ENCODE measurements at regions not wholly inside any gene's neighbourhood (a gene's known extent, or its start where the extent isn't known, plus 50 kb on each side); places are given as distances from the start of the nearest gene placed in this dataset.

DNA sequence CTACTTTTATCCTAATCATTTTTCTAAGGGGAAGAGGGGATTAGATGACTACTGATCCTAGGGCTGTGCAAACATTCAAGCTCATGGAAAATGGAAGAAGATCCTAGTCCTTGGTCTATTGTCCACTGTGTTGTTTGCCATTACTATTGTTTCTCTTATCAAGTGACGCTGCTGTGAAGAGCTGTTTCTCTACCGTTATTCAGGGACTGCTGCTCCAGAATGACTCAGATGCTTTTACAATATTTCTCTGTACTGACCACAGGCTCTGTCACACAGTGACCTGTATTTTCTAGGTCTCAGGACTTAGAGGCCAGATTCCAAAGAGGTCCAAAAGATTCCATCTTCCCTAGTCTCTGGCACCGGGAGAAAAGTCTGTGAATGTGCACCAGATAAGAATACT is 159.5 kb upstream of the CHD1 start:
- no peaks in the 10 kb centered on the region for H3K4me1 ChIP-seq (ENCODE audit: control insufficient read depth in 5 of 5, insufficient read depth in 5 of 5, low read length in 5 of 5)
- peaks cover 0 to 3% (median 0%) of the 10 kb centered on the region in 4 donors for H3K9me3 ChIP-seq (ENCODE audit: control insufficient read depth in 4 of 4, insufficient read depth in 3 of 4, low read length in 3 of 4)
- H3K27me3 ChIP-seq (ENCODE audit: control insufficient read depth in 3 of 3, insufficient read depth in 3 of 3, low read length in 2 of 3) = no peaks in the 10 kb centered on the region
- TF ChIP-seq, protein P1, sequence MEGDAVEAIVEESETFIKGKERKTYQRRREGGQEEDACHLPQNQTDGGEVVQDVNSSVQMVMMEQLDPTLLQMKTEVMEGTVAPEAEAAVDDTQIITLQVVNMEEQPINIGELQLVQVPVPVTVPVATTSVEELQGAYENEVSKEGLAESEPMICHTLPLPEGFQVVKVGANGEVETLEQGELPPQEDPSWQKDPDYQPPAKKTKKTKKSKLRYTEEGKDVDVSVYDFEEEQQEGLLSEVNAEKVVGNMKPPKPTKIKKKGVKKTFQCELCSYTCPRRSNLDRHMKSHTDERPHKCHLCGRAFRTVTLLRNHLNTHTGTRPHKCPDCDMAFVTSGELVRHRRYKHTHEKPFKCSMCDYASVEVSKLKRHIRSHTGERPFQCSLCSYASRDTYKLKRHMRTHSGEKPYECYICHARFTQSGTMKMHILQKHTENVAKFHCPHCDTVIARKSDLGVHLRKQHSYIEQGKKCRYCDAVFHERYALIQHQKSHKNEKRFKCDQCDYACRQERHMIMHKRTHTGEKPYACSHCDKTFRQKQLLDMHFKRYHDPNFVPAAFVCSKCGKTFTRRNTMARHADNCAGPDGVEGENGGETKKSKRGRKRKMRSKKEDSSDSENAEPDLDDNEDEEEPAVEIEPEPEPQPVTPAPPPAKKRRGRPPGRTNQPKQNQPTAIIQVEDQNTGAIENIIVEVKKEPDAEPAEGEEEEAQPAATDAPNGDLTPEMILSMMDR (IDR thresholded peaks at IDR 0.05; ENCODE audit: control extremely low read depth, extremely low read depth) = no peak
- no peak overlapping the region for H3K9ac ChIP-seq (ENCODE audit: insufficient read depth in 1 of 2, low read length in 2 of 2)
- ATAC-seq (ENCODE audit: insufficient read depth, low FRiP score) (no peak), DNase-seq (no peak)
- WGBS, 2 donors = 73 to 86% methylated on average over 3 of the region's 3 CpGs
- H3K27ac ChIP-seq (ENCODE audit: low read depth in 1 of 2, low read length in 1 of 2) = no peak overlapping the region
- no peak overlapping the region for H3K4me3 ChIP-seq
- no peaks in the 10 kb centered on the region for H3K36me3 ChIP-seq (ENCODE audit: control insufficient read depth in 4 of 4, insufficient read depth in 4 of 4, low read length in 4 of 4)

DNA sequence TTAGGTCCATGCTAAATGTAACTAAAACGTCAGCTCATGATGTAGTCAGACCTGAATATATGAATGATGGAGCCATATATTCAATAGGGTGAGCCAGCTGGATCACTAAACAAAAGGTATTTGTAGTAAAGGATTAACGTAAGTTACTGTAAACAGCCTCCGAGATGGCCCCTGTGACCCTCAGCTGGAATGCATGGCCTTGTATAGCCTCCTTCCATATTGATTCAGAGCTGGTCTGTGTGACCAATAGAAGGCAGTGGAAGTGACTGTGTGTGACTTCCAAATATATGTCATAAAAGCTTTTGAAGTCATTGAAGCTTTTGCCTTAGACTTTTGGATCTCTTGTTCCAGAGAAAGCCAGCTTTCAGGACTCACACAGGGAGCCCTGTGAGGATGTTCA is 154.4 kb upstream of the CHD1 start:
- DNase-seq (no peak), ATAC-seq (ENCODE audit: insufficient read depth, low FRiP score) (no peak)
- TF ChIP-seq, protein P1 (IDR thresholded peaks at IDR 0.05; ENCODE audit: control extremely low read depth, extremely low read depth) = no peak
- Histone ChIP-seq H3K27me3 (ENCODE audit: control insufficient read depth in 3 of 3, insufficient read depth in 3 of 3, low read length in 2 of 3) (no peaks in the 10 kb centered on the region), H3K36me3 (ENCODE audit: control insufficient read depth in 4 of 4, insufficient read depth in 4 of 4, low read length in 4 of 4) (no peaks in the 10 kb centered on the region), H3K4me3 (no peak overlapping the region), H3K9me3 (ENCODE audit: control insufficient read depth in 4 of 4, insufficient read depth in 3 of 4, low read length in 3 of 4) (no peaks in the 10 kb centered on the region), H3K9ac (ENCODE audit: insufficient read depth in 1 of 2, low read length in 2 of 2) (no peak overlapping the region), H3K27ac (ENCODE audit: low read depth in 1 of 2, low read length in 1 of 2) (no peak overlapping the region), H3K4me1 (ENCODE audit: control insufficient read depth in 5 of 5, insufficient read depth in 5 of 5, low read length in 5 of 5) (no peaks in the 10 kb centered on the region)
- 77 to 86% methylated on average over 3 of the region's 3 CpGs for WGBS, 2 donors

- H3K27ac ChIP-seq (ENCODE audit: low read depth in 1 of 2, low read length in 1 of 2) = no peak overlapping the region
- H3K9me3 ChIP-seq (ENCODE audit: control insufficient read depth in 4 of 4, insufficient read depth in 3 of 4, low read length in 3 of 4) = no peaks in the 10 kb centered on the region
- TF ChIP-seq, protein P1 (IDR thresholded peaks at IDR 0.05; ENCODE audit: control extremely low read depth, extremely low read depth) = no peak
- 86 to 95% methylated on average over 2 of the region's 2 CpGs for WGBS, 2 donors
- H3K9ac ChIP-seq (ENCODE audit: insufficient read depth in 1 of 2, low read length in 2 of 2) = no peak overlapping the region
- H3K27me3 ChIP-seq (ENCODE audit: control insufficient read depth in 3 of 3, insufficient read depth in 3 of 3, low read length in 2 of 3) = no peaks in the 10 kb centered on the region
- no peaks in the 10 kb centered on the region for H3K4me1 ChIP-seq (ENCODE audit: control insufficient read depth in 5 of 5, insufficient read depth in 5 of 5, low read length in 5 of 5)
- DNase-seq (no peak), ATAC-seq (ENCODE audit: insufficient read depth, low FRiP score) (no peak)
- no peak overlapping the region for H3K4me3 ChIP-seq
- H3K36me3 ChIP-seq (ENCODE audit: control insufficient read depth in 4 of 4, insufficient read depth in 4 of 4, low read length in 4 of 4) = no peaks in the 10 kb centered on the region
These were observed 152.9 kb upstream of the CHD1 start for GRCh38 chr5:99081711-99082110.

Measured in lung (tissue), 11 donors.